HG03095 (cell line): ENCODE measurements at regions not wholly inside any gene's neighbourhood (a gene's known extent, or its start where the extent isn't known, plus 50 kb on each side); places are given as distances from the start of the nearest gene placed in this dataset.

Source experiments
- ATAC-seq: cut with Tn5 transposase; IDR thresholded peaks from one replicate; pipeline ENCODE4 v1.9.1; 2021; ENCODE audit warnings: moderate library complexity; ENCODE audit not compliant: unreplicated experiment

DNA sequence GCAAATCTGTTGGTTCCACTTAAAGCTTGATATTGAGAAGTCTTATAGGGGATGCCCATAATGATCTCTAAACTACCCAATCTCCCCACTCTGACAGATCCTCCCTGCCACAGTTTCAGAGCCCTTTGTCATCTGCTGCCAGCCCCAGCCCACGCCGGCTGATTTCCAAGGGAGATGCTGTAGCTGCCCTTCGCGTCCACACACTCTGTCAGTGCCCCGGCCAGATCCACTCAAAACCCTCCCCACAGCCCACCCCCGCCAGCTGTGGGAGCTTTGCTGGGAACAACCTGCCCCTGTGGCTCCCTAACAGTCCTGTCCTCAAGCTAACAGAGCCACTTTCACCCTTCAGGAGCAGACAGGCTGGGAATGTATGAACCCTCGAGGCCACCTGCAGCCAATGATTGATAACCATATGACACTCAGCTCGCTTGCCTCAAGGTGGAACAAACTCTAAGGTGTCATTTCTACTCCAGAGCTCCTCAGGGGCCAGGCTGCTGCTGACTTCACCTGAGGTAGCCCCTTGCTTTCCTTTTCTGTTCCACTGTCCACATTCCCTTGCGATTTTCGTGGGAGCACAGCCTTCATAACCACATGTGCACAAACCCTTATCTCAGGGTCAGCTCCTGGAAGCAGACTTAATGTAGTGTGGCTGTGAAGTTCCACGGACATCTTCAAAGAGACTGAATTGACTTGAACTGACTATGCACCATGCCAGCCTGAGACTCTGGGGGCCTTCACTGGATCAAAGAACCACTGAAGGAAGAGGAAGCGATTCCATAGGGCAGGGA lies 92.6 kb upstream of the LGALSL start:
- ATAC-seq = no peak

DNA sequence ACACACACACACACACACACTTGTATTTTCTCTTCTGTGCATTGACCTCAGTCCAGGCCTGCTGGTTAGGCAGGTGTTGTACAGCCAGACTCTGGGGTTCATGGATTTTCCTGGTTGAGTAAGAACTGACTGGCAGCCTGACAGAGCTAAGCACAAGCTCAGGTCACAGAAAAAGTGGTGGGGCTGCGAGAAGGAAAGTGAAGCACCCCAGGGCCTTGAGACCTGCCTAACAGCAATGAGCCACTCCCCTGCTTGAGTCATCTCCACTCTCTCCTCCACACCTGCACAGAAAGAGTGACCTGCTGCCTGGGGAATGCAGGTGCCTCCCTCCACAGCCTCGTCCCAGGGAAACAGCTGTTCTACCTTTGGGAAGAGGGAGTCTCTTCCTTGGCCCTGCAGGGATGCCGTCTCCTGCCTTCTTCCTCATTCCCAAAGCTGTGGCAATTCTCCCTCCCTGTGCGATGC lies 91.4 kb upstream of the LGALSL start:
- ATAC-seq = no peak

DNA sequence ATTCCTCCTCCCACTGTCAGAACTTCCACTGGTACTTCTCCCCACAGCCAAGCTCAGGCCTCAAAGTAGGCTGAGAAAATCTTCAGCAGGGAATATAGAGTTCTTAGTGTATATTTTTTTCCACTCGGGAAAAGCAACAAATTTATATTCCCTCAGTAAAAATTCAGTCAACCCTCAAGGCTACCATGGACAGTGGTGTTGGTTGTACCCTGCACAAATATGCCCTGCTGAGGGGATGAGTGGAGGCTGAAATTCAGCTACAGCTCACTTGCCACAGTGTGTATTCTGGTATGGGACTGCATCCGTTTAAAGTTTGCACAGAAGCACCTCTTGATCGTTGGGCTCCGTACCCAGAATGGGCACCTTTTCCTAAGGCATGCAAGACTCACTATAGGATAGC lies 90.8 kb upstream of the LGALSL start:
- no peak for ATAC-seq

DNA sequence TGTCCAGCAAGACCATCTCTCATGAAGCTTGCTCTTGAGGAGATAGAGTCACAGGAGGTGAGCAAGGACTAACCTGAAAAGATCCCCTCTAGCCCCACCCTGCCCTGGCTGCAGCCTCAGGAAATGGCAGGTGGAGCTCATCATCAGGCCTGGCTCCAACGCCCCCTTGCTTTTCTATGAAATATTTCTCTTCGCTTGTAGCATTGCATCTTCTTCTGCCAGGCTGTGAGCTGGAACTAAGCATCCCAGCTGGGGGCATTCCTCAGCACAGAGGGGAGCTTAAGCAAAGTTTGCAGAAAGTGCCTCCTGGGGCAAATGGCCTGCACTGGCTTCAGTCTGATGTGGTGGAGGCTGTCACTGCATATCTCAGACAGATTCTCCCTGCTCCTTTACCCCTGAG lies 90.1 kb upstream of the LGALSL start:
- ATAC-seq = no peak

DNA sequence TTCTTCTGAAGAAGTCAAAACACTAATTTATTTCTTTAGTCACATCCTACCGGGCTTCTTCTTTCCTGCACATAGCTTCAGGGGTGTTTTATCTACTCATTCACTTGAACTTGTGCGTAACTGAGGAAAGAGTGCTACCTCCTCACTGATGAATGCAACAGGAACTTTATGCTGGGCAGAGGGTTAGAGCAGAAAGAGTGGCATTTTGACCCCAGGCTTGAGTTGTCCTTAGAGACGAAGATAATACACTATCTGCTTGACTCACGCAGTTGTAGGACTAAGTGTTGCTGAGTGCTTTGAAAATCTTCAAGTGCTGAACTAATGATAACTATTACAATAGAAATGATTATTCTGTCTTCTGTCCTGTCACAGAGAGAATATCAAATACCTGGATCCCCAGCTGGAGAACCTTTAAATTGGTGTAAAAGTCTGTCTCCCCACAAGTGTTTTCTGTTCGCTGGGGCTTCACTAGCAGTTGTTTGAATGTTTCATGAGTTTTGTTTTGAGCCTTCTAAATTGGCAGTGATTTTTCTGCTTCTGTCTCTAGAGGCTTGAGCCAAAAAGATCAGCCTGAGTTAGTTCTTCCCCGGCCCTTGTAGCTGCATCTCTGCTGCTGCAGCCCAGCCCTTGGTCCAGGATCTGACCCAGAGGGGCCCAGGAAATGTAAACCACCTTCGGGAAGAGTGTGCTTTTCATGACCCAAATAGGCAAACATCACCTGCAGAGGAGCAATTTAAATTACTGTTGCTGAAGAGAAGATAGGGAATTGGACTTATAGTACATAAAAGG lies 86.3 kb upstream of the LGALSL start:
- no peak for ATAC-seq

DNA sequence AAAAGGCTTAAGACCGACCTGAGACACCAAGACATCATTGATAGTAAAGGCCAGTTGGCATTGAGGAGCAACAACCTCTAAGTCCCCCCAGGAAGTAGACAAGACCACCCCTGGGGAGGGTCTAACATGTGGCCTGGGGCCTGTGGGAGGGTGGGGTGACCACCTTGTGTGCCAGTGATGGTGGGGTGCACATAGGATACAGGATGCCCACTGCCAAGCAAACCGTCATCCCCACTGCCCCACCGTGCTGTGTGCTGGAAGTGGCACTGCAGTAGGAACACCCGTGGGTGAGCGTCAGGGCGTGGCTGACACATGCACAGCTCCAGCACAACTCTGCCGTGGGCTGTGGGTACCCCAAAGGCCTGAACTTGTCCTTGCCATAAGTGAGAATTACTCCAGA lies 84.3 kb upstream of the LGALSL start:
- no peak for ATAC-seq

DNA sequence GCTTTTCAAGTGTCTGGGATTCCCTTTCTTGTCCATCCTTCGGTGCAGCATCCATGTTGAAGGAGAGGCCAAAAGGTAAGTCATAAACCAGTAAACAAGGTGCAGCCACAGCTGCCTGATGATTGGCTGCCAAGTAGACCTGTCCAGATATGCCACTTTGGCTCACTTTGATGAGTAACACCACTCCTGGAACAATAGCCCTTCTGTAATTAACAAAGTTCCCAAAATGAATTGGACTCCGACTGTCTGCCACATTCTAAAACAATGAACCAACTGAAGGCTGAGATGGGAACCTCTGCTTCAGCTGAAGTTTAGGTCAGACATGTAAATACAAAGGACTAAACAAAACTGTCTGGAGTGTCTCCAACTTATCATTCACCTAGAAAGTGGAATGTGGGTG lies 82.2 kb upstream of the LGALSL start:
- ATAC-seq = no peak

DNA sequence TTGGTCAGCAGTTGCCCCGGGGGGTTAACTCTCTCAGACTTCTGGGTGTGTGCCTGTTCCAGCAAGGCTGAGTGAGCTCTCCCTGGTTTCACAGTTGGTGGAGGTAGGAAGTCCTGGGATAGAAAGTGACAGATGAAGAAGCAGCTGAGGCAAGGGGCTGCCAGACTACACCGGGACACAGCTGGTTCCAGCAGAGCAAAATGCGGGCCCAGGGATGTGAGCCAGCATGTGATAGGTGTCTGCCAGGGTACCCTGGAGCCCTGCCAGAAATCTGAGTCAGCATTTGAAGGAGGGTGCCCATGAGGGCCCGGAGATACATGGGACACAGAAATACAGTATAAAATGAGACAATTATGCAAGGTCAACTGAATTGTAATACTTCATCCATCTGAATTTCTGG lies 79.3 kb upstream of the LGALSL start:
- no peak for ATAC-seq

DNA sequence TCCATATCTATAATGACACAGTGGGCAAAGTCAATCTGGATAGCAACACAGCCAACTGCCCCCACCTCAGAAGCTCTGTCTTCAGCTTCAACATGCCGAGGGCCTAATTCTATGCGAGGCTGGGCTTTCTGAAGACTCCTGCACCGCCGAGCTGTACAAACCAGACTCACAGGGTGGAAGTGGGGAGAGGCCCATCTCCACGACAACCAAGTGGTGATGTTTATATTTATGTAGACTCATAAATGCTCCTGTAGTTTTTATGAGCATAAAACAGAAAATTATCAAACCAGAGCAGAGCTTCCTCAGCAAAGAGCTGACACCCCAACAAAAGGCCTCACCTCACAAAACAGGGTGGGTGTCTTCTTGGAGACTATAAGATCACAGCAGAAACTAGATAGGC lies 77.0 kb upstream of the LGALSL start:
- no peak for ATAC-seq

DNA sequence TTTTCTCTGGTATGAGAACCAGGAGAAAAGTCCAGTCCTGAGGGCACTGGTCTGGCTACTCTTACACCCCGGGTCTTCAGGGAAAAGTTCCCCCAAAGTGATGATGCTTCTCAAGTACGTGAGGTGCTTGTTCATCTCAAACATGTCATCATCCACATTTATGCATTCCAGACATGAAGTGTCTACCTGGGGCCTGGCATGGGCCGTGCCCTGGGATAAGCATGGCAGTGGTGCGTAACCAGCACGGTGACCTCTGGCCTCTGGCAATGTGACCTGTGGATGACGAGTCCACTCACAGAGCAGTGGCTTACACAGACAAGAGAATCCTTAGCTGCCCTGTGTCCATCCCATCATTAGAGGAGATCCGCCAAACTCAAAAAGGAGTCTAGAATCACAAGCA lies 74.8 kb upstream of the LGALSL start:
- no peak for ATAC-seq

DNA sequence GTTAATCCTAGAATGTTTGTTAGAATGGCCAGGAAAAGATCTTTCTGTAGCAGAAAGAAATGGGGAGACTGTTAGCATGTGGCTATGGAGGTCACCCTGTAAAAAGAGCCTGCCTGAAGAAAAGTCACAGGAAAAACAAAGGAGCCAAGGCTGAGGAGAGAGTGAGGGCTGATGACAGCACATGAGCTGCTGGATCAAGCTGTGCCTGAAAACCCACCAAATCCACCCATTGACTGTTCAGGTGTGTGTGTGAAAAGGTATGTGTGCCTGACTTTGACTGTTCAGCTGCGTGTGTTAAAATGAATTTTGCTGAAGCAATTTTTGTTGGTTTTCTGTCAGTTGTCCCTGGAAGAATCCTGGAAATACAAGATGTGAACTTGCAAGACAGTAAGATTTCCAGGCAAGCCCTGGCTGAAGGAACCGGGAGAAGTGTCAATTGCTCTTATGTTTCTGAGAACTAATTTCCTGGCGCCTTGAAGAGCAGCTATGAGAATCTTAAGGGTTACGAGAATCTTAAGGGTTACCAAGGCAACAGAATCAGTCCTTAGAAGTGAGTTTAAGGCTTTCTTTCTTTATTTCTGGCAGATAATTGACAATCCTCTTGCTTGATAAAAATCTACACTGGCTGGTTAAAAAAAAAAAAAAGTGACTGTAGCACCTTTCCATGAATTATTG lies 73.0 kb upstream of the LGALSL start:
- no peak for ATAC-seq

DNA sequence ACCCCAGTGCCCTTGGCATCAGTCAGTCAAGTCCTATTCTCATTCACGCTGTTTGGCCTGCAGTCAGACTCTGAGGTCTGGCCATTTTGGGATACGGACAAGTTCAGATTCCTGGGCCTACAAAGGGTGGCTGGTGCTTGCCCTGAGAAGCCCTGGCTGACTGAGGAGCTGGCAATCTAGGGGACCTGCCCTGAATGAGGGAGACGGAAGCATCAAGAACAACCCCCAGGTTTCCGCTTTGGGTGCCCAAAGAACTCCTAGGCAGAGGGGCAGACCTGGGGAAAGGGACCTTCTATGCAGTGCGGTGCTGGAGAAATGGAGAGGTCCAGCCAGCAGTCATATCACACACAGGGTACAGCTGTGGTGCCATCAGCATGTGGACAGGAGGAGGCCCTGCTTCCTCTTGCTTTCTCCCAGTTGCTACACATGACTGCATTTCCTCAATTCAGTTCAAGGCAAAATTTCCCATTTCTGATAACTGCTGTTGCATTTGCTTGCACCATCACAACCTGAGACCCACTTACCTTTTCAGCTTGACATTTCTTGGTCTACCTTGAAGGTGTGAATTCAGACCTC lies 70.9 kb upstream of the LGALSL start:
- ATAC-seq = no peak

DNA sequence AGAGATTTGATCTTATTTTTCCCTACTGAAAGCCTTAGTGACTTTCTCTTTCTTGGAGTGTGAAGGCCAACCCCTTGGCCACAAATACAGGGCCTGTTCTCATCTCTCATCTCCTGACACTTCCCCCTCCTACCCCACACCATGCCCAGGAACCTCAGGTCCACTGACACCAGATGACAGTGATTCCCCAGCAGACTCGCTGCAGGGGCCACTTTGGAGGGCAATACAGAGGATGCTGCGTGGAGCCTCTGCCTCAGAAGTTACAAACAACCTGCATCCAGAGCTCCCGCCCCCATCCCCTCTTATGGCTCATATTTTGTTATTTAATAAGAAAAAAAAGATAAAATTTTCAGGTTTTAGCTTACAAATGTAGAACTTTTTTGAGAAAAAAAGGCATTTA lies 70.1 kb upstream of the LGALSL start:
- no peak for ATAC-seq

DNA sequence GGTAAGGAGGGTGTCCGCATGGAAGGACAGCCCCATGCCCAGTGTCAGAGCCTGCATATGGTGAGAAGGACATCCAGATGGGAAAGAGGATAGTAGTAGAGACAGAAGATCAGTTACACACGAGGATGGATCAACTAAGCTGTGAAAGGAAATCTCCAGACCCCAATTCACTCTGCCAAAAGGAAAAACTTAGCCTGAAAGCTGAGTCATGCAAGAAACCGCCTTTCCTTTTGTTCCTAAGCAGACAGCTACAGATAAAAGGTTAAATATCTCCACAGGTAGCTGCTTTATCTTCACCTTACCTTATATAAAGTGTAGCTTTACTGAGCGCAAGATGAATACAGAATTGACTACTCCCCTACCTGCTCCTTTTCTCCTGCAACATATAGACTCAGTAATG lies 67.3 kb upstream of the LGALSL start:
- ATAC-seq = no peak

DNA sequence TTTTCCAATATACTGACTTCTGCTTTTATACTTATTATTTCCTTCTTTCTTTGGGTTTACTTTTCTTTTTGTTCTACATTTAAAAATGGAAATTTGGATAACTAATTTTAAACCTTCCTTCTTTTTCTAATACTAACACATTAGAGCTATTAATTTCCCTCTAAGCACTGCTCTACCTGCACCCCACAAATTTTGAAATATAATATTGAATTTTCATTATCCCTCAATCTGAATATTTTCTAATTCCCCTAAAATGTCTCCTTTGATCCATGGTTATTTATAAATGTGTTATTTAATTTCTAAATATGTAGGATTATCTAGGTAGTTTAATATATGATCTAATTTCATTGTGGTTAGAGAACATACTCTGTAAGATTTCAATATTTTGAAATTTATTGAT lies 63.4 kb upstream of the LGALSL start:
- ATAC-seq = no peak

DNA sequence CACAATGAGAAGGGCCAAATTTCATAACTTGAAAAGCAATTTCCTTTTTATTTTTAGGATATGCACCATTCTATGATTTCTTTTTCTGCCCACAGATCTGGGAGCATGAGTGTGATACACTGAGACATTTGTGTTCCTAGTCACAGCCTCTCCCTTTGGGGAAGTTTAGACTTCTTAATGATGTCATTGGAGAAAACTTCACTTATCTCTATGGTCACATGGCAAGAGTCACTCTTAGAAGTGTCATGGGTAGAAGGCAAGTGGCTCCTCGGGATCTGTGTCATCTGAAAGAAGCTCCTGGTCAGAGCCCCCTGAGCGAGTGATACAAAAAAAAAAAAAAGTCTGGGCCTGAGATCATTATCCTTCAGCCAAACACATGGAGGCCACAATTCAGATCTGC lies 62.5 kb upstream of the LGALSL start:
- ATAC-seq = no peak

DNA sequence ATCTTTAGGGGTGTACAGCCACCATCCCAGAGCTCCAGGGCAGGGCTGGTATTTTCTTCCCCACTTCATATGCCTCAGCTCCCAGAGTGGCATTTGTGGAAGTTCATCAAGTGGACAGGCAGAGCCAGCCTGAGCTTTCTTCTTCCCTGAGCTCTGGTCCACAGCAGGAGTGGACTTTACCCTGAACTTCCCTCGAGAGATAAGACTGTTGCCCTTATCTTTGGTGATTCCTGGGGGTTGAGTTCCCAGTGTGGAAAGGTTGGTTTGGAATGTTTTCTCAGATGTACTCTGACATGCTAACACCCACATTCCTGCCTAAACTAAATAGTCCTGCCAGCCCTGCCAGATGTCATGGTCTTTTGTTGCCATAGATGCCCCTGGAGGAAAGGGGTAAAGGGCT lies 62.0 kb upstream of the LGALSL start:
- ATAC-seq = no peak

DNA sequence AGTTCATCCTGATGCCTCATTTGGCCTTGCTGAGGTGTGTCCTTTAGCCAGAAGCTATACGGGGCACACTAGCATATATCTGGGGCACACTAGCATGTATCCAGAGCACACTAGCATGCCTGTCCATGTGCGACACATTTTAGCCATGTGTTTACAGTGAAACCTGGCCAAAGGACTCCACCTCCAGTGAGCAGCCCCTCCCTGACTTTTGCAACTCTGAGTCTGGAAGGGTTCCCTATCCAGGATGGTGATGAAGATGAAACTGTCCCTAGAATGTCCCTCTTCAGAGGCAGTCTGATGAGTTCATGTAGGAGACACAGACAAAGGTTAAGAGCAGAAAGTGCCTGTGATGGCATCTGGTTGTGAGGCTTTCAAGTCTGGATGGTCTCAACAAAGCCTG lies 61.4 kb upstream of the LGALSL start:
- ATAC-seq = no peak

DNA sequence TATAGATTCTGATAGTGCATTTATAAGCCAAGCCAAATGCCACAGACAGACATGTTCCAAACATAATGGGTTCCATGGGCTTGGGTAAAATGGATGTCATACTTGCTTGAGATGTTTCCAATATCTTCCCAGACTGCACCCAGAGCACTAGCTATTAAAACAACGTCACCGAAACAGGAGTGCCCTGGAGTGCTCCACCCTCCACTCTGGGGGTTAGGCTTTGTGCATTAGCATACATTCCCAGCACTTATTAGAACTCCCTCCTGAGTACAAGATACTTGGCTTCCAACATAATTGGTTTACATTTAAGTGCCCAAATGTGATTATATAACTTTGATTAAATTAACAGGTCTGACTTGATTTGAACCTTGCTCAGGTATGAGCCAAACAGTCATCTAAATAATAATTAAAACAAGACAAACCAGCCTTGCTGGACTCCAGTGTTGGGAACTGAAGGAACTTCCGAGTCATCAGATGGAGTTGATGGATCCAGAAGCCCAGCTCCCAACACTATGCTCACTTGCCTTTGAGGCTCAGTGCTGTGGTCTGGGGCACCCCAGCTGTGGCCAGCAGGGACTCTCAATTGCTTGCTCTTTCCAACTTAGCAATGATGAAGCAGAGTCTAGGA lies 60.5 kb upstream of the LGALSL start:
- no peak for ATAC-seq

DNA sequence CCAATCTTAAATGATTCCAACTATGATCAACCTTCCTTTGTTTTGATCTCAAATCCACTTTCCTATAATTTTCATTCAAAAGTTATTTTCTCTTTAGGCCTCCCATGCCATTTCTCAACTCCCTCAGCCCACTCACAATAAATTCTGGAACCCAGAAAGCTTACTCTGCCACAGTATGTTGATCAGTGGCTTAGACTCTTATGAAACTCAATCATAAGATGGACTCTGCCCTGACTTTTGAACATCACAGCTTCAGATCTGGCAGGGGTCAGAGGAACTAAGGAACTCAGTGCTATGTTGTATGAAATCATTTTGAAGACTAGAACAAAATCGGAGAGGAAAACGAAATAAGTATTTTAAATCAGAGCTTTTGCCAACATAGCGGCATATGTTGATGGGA lies 59.8 kb upstream of the LGALSL start:
- ATAC-seq = no peak

DNA sequence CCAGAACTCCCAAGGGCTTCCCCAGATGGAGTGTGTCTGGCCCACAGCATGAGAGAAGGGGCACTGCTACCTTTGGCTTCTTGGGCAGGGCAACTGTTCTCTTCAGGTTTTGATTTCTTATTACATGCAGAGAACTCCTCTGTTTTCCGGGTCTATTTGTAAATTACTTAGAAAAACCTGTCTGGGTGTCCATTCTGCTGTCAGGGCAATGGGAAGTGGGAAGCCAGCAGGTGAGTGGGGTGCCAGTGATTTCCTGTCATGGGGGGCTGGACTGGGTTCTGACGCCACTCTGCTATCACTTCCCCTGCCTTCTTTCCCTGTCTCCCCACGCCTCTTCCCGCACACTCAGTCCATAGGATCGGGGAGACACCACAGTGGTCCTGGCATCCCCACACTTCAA lies 58.0 kb upstream of the LGALSL start:
- no peak for ATAC-seq
